ENCODE measurements at regions not wholly inside any gene's neighbourhood (a gene's known extent, or its start where the extent isn't known, plus 50 kb on each side); places are given as distances from the start of the nearest gene placed in this dataset.
"Not testable (repeated sequence)": the region's sequence is repeated elsewhere in the genome, so short reads cannot be mapped to it uniquely, and the experiment has no call there.

DNA sequence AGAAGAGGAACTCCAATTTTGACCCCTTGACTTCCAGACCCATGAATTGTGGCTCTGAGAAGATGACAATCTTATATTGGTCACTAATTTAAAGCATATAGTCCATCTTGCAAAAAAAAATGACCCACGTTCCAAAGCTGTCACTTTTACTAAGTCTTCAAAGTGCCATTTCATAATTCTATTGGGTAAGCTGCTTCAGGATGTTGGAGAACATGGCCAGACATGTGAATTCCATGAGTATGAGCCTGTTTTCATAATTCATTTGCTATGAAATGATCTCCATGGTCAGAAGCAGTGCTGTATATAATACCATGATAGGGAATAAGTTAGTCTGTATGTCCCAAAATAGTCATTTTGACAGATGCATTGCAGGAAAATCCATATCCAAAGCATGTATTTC is 1787.3 kb downstream of the SLITRK5 start:
- no peak for DNase-seq

DNA sequence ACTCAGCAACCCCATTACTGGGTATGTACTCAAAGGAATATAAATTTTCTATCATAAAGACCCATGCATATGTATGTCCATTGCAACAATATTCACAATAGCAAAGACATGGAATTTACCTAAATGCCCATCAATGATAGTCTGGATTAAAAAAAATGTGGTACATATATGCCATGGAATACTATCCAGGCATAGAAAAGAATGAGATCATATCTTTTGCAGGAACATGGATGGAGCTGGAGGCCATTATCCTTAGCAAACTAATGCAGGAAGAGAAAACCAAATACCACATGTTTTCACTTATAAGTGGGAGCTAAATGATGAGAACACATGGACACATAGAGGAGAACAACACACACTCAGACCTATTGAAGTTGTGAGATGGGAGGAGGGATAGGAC is 1789.7 kb downstream of the SLITRK5 start:
- not testable (repeated sequence) for DNase-seq

DNA sequence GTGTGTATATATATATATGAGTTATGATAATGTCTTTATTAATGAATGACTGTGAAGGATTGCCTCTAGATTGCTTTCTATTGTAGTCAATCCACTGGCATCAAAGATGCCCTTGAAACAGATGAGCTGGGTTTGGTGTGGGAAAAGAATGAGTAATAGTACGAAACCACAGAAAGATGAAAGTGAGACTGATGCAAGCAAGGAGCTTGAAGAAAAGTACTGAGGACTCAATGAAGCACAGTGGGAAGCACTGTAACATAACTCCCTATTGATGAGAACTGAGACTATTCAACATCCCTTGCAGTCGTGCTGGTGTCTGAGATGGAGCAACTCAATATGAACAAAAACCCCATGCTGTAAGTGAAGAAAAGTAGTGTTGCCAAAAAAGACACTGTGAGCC is 1794.2 kb downstream of the SLITRK5 start:
- DNase-seq: no peak

DNA sequence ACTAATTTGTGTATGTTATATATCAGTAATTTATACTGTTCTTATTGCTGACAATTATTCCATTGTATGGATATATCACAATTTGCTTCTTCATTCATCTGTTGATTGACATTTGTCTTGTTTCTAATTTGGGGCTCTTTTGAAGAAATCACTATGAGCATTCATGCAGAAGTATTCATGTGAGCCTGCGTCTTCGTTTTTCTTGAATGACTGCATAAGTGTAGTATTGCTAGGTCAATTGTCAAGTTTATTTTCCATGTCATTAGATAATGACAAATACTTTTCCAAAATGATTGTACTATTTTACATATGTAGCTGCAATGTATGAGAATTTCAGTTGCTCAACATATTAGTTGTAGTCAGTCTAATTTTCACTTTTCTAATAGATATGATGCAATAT is 1796.9 kb downstream of the SLITRK5 start:
- no peak for DNase-seq

DNA sequence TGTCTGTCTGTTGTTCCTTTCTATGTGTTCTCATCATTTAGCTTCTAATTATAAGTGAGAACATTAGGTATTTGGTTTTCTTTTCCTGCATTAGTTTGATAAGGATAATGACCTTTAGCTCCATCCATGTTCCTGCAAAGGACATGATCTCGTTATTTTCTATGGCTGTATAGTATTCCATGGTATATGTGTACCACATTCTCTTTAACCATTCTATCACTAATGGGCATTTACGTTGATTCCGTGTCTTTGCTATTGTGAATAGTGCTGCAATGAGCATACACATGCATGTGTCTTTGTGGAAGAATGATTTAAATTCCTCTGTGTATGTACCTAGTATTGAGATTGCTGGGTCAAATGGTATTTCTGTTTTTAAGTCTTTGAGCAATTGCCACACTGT is 1799.7 kb downstream of the SLITRK5 start:
- no peak for DNase-seq

DNA sequence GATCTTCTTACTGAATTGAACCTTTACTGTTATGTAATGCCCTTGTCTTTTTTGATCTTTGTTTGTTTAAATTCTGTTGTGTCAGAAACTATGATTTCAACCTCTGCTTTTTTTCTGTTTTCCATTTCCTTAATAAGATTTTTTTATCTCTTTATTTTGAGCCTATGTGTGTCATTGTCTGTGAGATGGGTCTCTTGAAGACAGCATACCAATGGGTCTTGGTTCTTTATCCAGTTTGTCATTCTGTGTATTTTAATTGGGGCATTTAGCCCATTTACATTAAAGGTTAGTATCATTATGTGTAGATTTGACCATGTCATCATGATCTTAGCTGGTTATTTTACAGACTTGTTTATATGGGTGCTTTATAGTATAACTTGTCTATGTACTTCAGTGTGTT is 1803.3 kb downstream of the SLITRK5 start:
- no peak for DNase-seq

DNA sequence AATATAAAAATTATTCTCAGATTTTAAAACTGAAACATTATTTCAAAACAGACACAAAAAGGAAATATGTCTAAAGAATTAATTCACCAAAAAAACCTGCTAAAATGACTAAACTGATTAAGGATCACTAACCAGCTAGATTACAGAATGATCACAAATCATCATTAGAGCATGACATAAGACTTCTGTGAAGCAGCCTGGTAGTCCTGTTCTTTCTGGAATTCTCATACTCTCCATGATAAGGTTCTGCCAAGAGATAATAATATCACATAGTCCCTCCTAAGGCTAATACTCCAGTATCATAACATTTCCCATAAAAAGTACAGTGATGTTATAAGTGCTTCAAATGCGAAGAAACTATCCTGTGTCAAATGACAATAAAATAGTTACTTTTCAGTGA is 1814.9 kb downstream of the SLITRK5 start:
- no peak for DNase-seq

DNA sequence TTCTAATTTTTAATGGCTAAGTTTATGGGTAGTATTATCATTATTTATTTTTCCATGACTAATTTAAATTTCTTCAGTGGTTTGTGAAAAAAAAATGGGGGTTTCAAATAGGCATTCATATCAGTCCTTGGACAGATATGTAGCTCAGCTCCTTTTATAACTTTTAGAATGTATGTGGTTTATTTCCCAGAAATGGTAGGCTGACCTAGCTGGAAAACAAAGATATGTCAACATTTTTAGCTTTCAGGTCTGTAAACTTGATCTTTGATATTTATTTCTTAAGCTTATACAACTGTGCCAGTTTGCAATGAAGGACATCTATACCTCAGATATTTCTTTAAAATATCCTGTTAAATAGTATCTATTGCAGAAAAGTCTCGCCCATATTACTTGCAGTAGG is 1815.5 kb downstream of the SLITRK5 start:
- DNase-seq: no peak

DNA sequence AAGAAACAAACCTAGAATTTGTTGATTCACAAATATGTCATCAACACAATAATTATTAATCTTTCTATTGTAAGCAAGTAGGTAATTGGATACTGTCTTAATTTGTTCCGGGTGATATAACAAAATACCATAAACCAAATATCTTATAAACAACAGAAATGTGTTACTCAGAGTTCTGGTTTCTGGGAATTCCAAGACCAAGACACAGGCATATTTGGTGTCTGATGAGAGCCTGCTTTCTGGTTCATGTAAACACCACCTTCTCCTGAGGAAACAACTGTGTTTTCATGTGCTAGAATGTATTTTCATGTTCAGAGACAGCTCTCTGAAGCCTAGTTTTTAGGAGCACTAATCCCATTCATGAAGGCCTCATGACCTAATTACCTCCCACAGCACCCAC is 1819.5 kb downstream of the SLITRK5 start:
- no peak for DNase-seq

DNA sequence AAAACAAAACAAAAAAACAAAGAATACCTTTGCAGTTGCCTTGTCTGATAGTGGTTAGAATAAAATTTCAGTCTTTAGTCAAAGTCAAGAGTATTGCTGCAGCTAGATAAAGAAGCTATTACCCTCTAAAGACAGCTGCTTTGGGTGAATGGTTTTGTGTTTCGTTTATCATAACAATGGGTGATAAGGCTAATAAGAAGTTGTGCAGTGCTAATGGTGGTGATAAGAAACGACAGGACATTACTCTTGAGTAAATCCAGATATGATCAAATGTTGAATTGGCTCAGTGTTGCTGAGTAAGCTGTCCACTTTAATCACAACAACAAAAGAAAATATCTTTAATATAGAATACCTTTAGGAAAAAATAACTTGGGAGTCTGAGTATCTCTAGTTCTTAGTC is 1825.3 kb downstream of the SLITRK5 start:
- DNase-seq: no peak

DNA sequence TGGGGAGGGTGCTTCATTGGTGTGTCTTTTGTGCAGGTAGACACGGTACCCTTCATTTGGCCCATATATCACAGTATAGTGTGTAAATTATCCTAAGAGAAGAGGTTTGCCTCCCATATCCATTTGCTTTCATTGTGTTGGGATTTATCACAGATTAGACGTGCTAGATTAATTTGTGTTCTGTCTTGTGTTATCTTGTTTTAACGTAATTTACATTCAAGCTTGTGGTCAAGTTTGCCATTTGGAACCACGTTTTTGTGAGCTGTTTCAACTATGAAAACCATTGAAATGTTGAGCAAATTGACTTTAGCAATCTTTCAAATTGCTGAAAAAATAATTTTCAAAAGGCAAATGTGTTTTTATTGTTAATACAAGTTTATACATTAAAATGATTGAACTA is 1826.5 kb downstream of the SLITRK5 start:
- no peak for DNase-seq

DNA sequence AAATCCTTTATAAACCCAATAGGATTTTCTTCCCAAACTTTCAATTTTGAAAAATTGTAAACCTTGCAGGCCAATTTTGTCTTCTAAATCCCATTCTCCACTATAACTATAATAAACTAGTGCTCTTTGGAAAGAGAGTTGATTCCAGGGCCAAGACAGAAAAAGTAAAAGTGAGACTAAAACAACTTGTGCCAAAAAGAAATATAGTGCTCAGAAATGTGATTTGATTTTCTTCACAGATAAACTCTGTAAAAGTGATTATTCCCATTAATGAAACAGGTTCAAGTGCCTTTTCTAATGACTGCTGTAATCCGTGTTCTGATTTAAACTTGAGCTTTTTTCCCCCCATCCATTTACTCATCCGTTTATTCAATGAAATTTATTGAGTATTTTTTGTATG is 1831.1 kb downstream of the SLITRK5 start:
- DNase-seq: no peak

DNA sequence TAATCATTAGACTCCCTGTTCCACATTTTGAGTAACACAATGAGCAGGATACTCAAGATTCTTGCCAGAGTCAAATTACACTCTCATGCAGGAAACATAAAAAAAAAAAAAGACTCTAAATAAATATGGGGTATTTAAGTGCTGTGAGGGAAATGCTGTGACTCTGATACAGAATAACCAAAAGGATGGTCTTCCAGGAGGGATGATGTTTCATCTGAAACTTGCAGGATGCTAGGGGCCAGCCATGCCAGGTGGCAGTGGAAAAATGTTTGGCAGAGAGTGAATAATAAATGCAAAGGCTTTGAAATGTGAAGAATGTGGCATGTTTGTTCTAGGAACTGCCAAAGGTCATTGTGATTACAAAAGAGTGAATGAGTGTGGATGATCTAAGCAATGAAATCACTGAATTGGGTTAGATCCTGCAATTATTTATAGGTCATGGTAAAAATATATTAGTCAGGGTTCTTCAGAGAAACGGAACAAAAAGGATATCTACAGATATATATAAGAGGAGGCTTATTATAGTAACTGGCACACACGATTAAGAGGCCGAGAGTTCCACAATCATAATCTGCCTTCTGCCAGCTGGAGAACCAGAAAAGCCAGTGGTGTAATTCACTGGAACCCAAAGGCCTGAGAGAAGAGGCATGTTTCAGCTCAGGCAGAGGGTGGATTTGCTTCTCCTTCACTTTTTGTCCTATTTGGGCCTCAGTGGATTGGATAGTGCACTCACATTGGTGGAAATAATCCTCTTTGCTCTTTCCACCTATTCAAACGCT is 1832.8 kb upstream of the MIR17HG start:
- no peak for DNase-seq

DNA sequence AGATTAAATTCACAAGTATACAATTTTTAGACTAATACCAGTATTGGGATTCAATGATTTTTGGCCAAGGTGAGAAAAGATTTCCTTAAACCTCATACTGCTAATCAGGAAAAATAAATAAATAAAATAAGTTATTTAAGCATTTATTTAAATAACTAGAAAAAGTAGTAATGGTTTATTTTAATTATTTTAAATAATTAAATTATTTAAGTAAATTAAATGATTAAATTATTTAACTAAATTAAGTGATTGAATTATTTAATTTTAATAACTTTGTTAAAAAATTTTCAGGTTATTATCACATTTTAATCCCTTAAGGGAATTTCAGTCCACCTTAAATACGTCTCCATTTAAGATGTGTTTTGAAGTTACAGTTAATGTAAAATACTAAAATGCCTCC is 1831.5 kb upstream of the MIR17HG start:
- DNase-seq: no peak

DNA sequence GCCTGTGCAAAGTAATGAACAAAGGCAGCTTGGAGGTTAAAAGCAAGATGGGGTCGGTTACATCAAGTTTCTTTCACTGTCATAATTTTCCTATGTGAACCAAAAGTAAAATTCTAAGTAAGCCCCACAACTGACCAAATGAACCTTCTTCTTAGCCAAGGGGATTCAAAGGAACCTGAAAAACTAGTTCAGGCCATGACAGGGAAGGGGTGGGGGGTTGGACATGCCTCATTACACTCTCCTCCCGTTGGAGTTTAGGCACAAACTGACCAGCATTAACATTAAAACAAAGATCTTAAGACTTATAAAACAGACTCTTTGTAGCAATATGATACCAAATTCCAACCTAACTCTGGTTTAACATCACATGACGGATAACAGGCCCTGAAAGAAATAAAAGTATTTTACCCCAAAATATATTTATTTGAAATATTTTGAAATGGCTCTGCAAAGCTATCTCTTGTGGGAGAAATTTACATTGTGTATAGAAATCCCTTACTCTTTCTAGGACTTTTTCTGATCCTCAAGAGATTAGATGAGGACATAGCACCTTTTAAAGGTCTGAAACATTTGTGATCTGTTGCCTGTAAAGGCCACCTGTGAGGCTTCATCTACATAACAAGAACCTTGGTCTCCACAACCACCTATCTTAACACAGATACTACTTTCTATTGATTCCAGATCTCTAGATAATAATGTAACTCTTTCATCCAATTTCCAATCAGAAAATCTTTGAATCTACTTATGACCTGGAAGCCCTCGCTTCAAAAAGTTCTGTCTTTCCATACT is 1829.0 kb upstream of the MIR17HG start:
- no peak for DNase-seq

DNA sequence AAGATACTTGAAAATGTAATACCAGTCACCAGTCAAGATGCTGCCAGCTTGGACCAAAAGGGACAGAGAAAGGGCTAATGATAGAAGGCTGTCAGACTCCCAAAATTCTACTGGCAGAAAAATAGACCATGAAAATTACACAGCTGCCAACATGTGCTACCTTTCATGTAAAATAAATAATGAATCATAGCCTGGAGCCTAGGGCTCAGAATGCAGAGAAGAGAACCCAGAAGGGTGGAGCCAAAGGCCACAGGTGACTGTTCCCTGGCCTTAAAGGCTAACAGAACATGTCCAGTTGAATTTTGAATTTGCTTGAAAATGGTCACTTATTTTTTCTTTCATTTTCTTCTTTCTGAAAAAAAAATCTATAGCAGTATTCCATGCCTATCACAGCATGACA is 1827.0 kb upstream of the MIR17HG start:
- DNase-seq: no peak

DNA sequence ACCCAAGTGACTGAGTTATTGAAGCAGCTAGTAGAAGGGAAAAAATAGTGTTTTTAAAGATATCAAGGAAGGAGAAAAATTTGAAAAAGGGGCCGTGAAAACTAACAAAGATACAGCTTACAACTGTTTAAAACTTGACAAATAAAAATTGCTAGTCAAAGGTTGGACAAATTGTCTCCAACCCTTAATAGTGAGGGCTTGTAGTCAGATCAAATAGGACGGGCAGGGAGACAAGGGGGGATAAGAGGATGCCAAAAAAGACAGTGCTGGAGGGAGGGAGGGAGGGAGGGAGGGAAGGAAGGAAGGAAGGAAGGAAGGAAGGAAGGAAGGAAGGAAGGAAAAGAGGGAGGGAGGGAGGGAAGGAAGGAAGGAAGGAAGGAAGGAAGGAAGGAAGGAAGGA is 1825.8 kb upstream of the MIR17HG start:
- not testable (repeated sequence) for DNase-seq

DNA sequence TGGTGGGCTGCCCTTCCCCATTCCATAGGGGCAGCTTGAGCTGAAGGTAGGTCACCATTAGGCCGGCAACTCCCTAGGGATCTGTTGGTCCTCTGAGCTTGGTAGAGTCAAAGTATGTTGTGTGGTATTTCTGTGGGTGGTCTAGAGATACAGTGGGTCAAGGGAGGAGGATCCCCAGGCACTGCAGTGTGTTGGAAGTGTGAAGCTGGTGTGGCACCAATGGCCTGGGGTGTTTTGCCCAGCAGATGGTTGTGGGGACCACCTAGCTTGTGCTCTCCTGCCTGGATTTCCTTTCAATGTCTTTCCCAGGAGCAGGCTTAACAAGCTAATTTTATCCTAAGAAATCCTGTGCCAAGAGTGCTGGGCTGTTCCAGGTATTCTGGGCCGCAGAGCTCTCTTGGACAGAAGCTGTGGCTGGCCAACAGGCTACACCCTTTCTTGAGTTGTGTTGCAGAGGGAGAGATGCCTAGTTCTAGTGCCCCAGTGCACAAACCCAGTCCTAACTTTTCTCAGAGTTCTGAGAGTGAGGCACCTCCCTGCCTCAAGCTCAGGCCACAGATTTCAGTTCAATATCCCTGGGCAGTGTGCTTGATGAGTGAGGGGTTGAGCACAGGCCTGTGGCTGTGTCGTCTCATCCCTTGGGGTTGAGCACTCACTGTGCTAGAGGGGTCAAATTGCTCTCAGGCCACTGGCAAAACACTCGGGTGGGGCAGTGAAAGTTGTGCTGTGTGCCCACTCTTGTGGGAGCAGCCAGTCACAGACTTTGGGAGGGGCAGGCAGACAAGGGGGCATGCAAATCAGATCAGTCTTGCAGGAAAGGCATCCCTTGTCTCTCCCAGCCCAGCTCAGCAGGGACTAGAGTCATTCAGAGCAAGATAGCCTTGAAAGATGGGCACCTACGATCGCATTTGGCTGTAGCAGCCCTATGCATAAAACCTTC is 1806.1 kb upstream of the MIR17HG start:
- peak in 1 of 51 donors; percentile 0 for DNase-seq

DNA sequence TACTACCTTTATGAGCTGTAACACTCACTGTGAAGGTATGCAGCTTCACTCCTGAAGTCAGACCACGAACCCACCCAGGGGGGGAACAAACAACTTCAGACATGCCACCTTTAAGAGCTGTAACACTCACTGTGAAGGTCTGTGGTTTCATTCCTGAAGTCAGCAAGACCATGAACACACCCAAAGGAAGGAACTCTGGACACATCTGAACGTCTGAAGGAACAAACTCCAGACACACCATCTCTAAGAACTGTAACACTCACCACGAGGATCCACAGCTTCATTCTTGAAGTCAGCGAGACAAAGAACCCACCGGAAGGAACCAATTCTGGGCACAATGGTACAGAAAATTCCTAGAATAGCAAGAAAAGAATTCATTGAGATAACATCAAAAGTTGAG is 1796.5 kb upstream of the MIR17HG start:
- DNase-seq: no peak

DNA sequence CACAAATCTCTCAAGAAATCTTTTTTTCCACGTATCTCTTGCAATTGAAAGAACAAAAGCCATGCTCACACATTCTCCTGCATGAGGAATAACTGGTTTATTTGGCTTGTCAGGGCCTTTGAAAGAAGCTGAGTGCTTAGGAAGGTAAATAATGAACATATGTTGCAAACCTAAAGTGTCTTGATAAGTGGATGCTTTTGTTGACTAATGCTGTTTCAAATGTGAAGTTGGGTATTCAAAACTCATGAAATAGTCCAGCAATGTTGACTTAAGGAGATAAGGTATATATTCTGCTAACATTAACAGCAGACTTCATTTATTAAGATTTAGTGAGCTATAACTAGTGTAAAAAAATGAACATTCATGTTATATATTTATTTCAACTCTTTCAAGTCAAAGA is 1792.7 kb upstream of the MIR17HG start:
- no peak for DNase-seq

DNA sequence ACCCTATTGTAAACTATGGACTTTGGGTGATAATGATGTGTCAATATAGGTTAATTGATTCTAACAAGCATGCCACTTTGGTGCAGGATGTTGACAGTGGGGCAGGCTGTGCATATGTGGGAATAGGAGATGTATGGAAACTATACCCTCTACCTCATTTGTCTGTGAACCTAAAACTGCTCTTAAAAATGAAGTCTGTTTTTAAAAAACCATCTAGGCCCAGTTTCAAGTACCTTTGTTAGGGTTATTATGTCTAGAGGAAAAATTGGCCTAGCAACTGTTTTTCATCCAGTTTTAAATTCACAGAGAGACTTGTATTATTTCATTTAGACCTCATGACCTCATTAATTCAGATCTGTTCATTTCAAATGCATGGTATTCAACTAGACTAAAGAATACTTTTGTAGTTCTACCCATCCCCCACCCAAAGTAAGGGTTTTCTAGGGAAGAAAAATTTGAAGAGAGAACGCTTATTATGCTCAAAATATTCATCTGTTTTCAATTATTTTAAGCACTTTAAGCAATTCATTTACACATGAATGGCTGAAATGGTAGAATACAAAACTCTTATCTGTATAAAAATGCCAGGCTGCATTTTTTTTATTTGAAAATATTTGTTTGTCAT is 1781.9 kb upstream of the MIR17HG start:
- DNase-seq: no peak

DNA sequence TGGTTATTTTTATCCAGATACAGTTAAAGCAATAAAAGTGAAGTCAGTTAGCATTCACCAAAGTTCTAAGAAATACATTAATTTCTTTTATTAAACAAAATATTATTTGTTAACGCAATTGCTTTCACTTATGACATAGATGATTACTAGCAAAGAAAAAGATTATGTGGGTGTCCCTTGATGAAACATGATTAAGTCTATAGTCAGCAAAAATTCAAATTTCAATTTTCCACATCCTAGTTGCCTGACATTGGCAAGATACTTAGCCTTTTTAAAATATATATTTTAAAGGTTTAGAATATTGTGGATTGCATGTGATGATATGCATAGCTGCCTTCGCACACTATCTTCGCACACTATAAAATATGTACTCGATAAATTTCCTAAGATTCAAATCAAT is 1780.5 kb upstream of the MIR17HG start:
- no peak for DNase-seq

Measured in hypothalamus (tissue), 51 donors.